Psoas muscle (tissue), 7 donors: ENCODE measurements at regions not wholly inside any gene's neighbourhood (a gene's known extent, or its start where the extent isn't known, plus 50 kb on each side); places are given as distances from the start of the nearest gene placed in this dataset.
"Not testable (repeated sequence)": the region's sequence is repeated elsewhere in the genome, so short reads cannot be mapped to it uniquely, and the experiment has no call there.

Experiments used
- ATAC-seq, 4 donors: fragments of 200-7000 bp; cut with Tn5 transposase; one replicate each; pipeline ENCODE4 v1.9.1; 2020; ENCODE audit warnings: moderate library complexity in 3 of 4, mild to moderate bottlenecking in 2 of 4
- DNase-seq, 2 donors: peaks; one replicate each; pipeline ENCODE4 v3.0.0-alpha.2; 2020
- H3K27ac ChIP-seq: fragments of 200-600 bp; one replicate; pipeline ENCODE4 v1.8.0; 2022
- H3K27me3 ChIP-seq, 3 donors: fragments of 200-600 bp in 1 of 3; one replicate each; pipeline versions ENCODE4 v1.6.1 to v1.8.0; 2013 to 2022; ENCODE audit warnings: low read length in 2 of 3, mild to moderate bottlenecking in 2 of 3, moderate library complexity in 1 of 3; ENCODE audit not compliant: insufficient read depth in 3 of 3
- H3K36me3 ChIP-seq, 2 donors: fragments of 200-600 bp in 1 of 2; one replicate each; pipeline versions ENCODE4 v1.6.1 to v1.8.0; 2013 to 2022; ENCODE audit warnings: low read depth in 1 of 2, mild to moderate bottlenecking in 1 of 2, moderate library complexity in 1 of 2; ENCODE audit not compliant: insufficient read depth in 1 of 2
- H3K4me1 ChIP-seq: fragments of 200-600 bp; one replicate; pipeline ENCODE4 v1.8.0; 2022
- H3K4me3 ChIP-seq: fragments of 200-600 bp; one replicate; pipeline ENCODE4 v1.8.0; 2022; ENCODE audit warnings: mild to moderate bottlenecking
- H3K9me3 ChIP-seq: fragments of 200-600 bp; one replicate; pipeline ENCODE4 v1.8.0; 2022
- WGBS, 3 donors: extraction: QIAGEN DNeasy Blood & Tissue Kit; methylation state at CpG; one replicate each; pipeline versions ENCODE4 v1.1.6 to v1.1.7; 2013; 5-methylcytosine and 5-hydroxymethylcytosine counted together
- intact Hi-C, 2 donors: fragments of 100-400 bp; cut with DNase I; formaldehyde crosslinking; loops; one replicate each; pipeline versions ENCODE4 v1.11.0 to v1.14.2; 2022
- TF ChIP-seq, protein P1 (sequence below): fragments of 200-600 bp; IDR thresholded peaks from one replicate; pipeline ENCODE4 v1.8.0; 2022; ENCODE audit warnings: antibody characterized with exemption
- donor health status: healthy with polysubstance abuse.
- donor health status: DM: no; HTN: no; CAD: no; lungs with moderate emphysema.
- donor health status: Bipolar disorder and iron deficiency.
- donor health status: healthy.
- donor health status: DM: yes; HTN: yes; CAD: no.
- donor health status: DM: no; HTN: no; CAD: no.
- donor health status: DM: yes; HTN: yes; CAD: no.

DNA sequence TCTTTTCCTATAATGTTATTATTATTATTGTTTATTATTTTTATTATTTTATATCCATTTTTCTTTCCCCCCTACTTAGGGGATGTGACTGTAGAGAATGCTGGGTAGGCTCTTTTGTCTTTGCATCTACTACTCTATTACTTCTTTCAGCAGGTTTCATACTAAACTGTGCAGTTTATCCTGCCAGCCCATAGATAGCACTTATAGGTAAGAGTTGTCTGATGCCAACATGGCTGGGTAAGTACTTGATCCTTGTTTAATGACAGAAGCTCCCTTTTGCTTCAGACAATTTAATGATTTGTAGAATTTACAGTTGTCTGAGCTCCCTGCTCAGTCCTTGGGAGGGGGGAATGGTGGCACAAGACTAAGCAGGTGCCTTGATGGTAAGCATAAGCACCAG is 262.9 kb upstream of the CDH2 start:
- DNase-seq (no peak), ATAC-seq (no peak)
- intact Hi-C loops = no loop called here
- Histone ChIP-seq H3K4me3 (no peak overlapping the region), H3K4me1 (no peaks in the 10 kb centered on the region), H3K27ac (no peak overlapping the region), H3K36me3 (no peaks in the 10 kb centered on the region), H3K9me3 (peaks cover 3% of the 10 kb centered on the region), H3K27me3 (no peaks in the 10 kb centered on the region)
- TF ChIP-seq, protein P1, sequence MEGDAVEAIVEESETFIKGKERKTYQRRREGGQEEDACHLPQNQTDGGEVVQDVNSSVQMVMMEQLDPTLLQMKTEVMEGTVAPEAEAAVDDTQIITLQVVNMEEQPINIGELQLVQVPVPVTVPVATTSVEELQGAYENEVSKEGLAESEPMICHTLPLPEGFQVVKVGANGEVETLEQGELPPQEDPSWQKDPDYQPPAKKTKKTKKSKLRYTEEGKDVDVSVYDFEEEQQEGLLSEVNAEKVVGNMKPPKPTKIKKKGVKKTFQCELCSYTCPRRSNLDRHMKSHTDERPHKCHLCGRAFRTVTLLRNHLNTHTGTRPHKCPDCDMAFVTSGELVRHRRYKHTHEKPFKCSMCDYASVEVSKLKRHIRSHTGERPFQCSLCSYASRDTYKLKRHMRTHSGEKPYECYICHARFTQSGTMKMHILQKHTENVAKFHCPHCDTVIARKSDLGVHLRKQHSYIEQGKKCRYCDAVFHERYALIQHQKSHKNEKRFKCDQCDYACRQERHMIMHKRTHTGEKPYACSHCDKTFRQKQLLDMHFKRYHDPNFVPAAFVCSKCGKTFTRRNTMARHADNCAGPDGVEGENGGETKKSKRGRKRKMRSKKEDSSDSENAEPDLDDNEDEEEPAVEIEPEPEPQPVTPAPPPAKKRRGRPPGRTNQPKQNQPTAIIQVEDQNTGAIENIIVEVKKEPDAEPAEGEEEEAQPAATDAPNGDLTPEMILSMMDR = no peak

DNA sequence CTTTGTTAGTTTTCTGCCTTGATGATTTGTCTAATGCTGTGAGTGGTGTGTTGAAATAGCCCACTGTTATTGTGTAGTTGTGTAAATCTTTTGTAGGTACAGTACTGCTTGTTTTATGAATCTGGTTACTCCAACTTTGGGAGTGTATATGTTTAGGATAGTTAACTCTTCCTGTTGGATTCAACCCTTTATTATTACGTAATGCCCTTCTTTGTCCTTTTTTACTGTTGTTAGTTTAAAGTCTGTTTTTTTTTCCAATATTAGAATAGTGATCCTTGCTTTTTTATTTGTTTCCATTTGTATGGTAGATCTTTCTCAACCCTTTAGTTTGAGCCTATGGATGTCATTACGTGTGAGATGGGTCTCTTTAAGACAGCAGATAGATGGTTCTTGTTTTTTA is 261.5 kb upstream of the CDH2 start:
- no peaks in the 10 kb centered on the region for H3K4me1 ChIP-seq
- TF ChIP-seq, protein P1 = no peak
- ATAC-seq = no peak
- no peak overlapping the region for H3K4me3 ChIP-seq
- H3K27ac ChIP-seq = no peak overlapping the region
- no peaks in the 10 kb centered on the region for H3K36me3 ChIP-seq
- 51 to 75% (median 71%) methylated on average over 2 of the region's 2 CpGs for WGBS, 3 donors
- intact Hi-C loops = no loop called here
- H3K9me3 ChIP-seq = peaks cover 3% of the 10 kb centered on the region
- no peak for DNase-seq
- H3K27me3 ChIP-seq = no peaks in the 10 kb centered on the region

DNA sequence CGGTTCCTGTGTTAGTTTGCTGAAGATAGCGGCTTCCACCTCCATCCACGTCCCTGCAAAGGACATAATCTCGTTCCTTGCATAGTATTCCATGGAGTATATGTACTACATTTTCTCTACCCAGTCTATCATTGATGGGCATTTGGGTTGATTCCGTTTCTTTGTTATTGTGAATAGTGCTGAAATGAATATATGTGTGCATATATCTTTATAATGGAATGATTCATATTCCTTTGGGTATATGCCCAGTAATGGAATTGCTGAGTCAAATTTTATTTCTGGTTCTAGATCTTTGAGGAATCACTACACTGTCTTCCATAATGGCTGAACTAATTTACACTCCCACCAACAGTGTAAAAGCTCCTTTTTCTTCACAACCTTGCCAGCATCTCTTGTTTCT is 255.4 kb upstream of the CDH2 start:
- H3K4me3 ChIP-seq = no peak overlapping the region
- H3K27me3 ChIP-seq = no peaks in the 10 kb centered on the region
- no peaks in the 10 kb centered on the region for H3K36me3 ChIP-seq
- no peak for DNase-seq
- H3K9me3 ChIP-seq = no peaks in the 10 kb centered on the region
- no peaks in the 10 kb centered on the region for H3K4me1 ChIP-seq
- intact Hi-C loops = no loop called here
- H3K27ac ChIP-seq = no peak overlapping the region
- TF ChIP-seq, protein P1 = no peak
- 81 to 86% (median 85%) methylated on average over 5 of the region's 5 CpGs for WGBS, 3 donors
- no peak for ATAC-seq

DNA sequence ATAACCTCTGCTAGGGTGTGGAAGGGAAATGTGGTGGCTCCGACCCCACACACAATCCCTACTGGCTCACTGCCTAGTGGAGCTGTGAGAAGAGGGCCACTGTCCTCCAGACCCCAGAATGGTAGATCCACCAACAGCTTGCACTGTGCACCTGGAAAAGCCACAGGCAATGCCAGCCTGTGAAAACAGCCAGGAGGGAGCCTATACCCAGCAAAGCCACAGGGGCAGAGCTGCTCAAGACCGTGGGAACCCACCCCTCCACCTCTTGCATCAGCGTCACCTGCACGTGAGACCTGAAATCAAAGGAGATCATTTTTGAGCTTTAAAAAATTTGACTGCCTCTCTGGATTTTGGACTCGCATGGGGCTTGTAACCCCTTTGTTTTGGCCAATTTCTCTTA is 249.0 kb upstream of the CDH2 start:
- TF ChIP-seq, protein P1 = no peak
- Histone ChIP-seq H3K27ac (no peak overlapping the region), H3K9me3 (peaks cover 12% of the 10 kb centered on the region), H3K36me3 (no peaks in the 10 kb centered on the region), H3K4me1 (no peaks in the 10 kb centered on the region), H3K4me3 (no peak overlapping the region), H3K27me3 (no peaks in the 10 kb centered on the region)
- intact Hi-C loops = no loop called here
- WGBS, 3 donors = 84 to 89% (median 85%) methylated on average over 5 of the region's 5 CpGs
- ATAC-seq (no peak), DNase-seq (no peak)

DNA sequence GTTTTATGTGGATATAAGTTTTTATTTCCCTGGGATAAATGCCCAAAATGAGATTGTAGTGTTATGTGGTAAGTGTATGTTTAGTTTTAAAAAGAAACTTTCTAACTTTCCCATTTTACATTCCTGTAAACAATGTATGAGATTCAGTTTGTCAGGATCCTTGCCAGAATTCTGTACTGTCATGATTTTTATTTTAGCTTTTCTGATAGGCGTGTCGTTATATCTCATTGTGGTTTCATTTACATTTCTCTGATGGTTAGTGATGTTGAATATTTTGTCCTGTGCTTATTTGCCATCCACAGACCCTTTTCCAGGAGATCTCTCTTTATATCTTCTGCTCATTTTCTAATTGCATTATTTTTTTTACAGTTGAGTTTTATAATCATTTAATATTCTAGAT is 245.6 kb upstream of the CDH2 start:
- WGBS, 3 donors = 81 to 94% (median 91%) methylated on average over 2 of the region's 2 CpGs
- no peak for ATAC-seq
- peaks cover 12% of the 10 kb centered on the region for H3K9me3 ChIP-seq
- no peaks in the 10 kb centered on the region for H3K4me1 ChIP-seq
- H3K36me3 ChIP-seq = no peaks in the 10 kb centered on the region
- H3K27ac ChIP-seq = no peak overlapping the region
- intact Hi-C loops = no loop called here
- TF ChIP-seq, protein P1 = no peak
- H3K27me3 ChIP-seq = no peaks in the 10 kb centered on the region
- H3K4me3 ChIP-seq = no peak overlapping the region
- no peak for DNase-seq

DNA sequence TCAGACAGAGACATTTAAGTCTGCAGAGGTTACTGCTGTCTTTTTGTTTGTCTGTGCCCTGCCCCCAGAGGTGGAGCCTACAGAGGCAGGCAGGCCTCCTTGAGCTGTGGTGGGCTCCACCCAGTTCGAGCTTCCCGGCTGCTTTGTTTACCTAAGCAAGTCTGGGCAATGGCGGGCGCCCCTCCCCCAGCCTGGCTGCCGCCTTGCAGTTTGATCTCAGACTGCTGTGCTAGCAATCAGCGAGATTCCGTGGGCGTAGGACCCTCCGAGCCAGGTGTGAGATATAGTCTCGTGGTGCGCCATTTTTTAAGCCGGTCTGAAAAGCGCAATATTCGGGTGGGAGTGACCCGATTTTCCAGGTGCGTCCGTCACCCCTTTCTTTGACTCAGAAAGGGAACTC is 245.0 kb upstream of the CDH2 start:
- peaks cover 12% of the 10 kb centered on the region for H3K9me3 ChIP-seq
- H3K27me3 ChIP-seq, H3K4me3 ChIP-seq, intact Hi-C loops, DNase-seq, H3K27ac ChIP-seq, H3K4me1 ChIP-seq, ATAC-seq, H3K36me3 ChIP-seq: not testable (repeated sequence)
- WGBS, 3 donors = 87 to 90% methylated on average over 11 to 15 of the region's 17 CpGs; no CpG with 5 or more reads in 1 of the 3 donors
